ENCODE measurements at regions not wholly inside any gene's neighbourhood (a gene's known extent, or its start where the extent isn't known, plus 50 kb on each side); places are given as distances from the start of the nearest gene placed in this dataset.

GRCh38 chr1:68328490-68328889 lies 96.2 kb upstream of the WLS start:
- H3K4me3 ChIP-seq (ENCODE audit: low read depth, low read length), result no peak overlapping the region
- no peak for TF ChIP-seq CTCF (conservative IDR thresholded peaks at IDR 0.05; ENCODE audit: low read depth, low read length)
- peak; percentile 61 for DNase-seq (ENCODE audit: low read depth)

GRCh38 chr1:68327414-68327813 lies 95.1 kb upstream of the WLS start:
- no peak overlapping the region for H3K4me3 ChIP-seq (ENCODE audit: low read depth, low read length)
- no peak for TF ChIP-seq CTCF (conservative IDR thresholded peaks at IDR 0.05; ENCODE audit: low read depth, low read length)
- DNase-seq (ENCODE audit: low read depth), result peak; percentile 66

GRCh38 chr1:68326481-68326880 lies 94.2 kb upstream of the WLS start:
- H3K4me3 ChIP-seq (ENCODE audit: low read depth, low read length), result no peak overlapping the region
- no peak for DNase-seq (ENCODE audit: low read depth)
- no peak for TF ChIP-seq CTCF (conservative IDR thresholded peaks at IDR 0.05; ENCODE audit: low read depth, low read length)

GRCh38 chr1:68324316-68324715 lies 92.0 kb upstream of the WLS start:
- no peak for TF ChIP-seq CTCF (conservative IDR thresholded peaks at IDR 0.05; ENCODE audit: low read depth, low read length)
- no peak overlapping the region for H3K4me3 ChIP-seq (ENCODE audit: low read depth, low read length)
- DNase-seq (ENCODE audit: low read depth), result no peak

- H3K4me3 ChIP-seq (ENCODE audit: low read depth, low read length), result no peak overlapping the region
- peak; percentile 43 for DNase-seq (ENCODE audit: low read depth)
- no peak for TF ChIP-seq CTCF (conservative IDR thresholded peaks at IDR 0.05; ENCODE audit: low read depth, low read length)
Measured at GRCh38 chr1:68322837-68323687, 90.7 kb upstream of the WLS start.

GRCh38 chr1:68322096-68322495 lies 89.8 kb upstream of the WLS start:
- no peak overlapping the region for H3K4me3 ChIP-seq (ENCODE audit: low read depth, low read length)
- no peak for DNase-seq (ENCODE audit: low read depth)
- TF ChIP-seq CTCF (conservative IDR thresholded peaks at IDR 0.05; ENCODE audit: low read depth, low read length), result no peak

Measured in choroid plexus epithelial cell (primary cell).